SU-DHL-6 (cell line): ENCODE measurements at regions not wholly inside any gene's neighbourhood (a gene's known extent, or its start where the extent isn't known, plus 50 kb on each side); places are given as distances from the start of the nearest gene placed in this dataset.

Experiments
- EZH2phosphoT487 ChIP-seq: fragments of 200-600 bp; sonication (generic), shearing (Covaris generic); conservative IDR thresholded peaks from 2 replicates; pipeline ENCODE4 v1.6.1; 2018; ENCODE audit warnings: mild to moderate bottlenecking, antibody characterized with exemption, low read length, moderate library complexity, mixed read lengths
- TF ChIP-seq, protein P1 (sequence below): fragments of 200-600 bp; sonication (generic); IDR thresholded peaks from one replicate; pipeline ENCODE4 v1.5.1; 2017; ENCODE audit warnings: antibody characterized with exemption, mild to moderate bottlenecking, low read length, moderate library complexity; ENCODE audit not compliant: insufficient read depth, poor library complexity, severe bottlenecking

GRCh38 chr16:88315543-88316105, 67.1 kb upstream of the ZNF469 start:
- TF ChIP-seq, protein P1, sequence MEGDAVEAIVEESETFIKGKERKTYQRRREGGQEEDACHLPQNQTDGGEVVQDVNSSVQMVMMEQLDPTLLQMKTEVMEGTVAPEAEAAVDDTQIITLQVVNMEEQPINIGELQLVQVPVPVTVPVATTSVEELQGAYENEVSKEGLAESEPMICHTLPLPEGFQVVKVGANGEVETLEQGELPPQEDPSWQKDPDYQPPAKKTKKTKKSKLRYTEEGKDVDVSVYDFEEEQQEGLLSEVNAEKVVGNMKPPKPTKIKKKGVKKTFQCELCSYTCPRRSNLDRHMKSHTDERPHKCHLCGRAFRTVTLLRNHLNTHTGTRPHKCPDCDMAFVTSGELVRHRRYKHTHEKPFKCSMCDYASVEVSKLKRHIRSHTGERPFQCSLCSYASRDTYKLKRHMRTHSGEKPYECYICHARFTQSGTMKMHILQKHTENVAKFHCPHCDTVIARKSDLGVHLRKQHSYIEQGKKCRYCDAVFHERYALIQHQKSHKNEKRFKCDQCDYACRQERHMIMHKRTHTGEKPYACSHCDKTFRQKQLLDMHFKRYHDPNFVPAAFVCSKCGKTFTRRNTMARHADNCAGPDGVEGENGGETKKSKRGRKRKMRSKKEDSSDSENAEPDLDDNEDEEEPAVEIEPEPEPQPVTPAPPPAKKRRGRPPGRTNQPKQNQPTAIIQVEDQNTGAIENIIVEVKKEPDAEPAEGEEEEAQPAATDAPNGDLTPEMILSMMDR, result no peak
- no peak for TF ChIP-seq EZH2phosphoT487
